Suprapubic skin (tissue), 4 donors: ENCODE measurements at regions not wholly inside any gene's neighbourhood (a gene's known extent, or its start where the extent isn't known, plus 50 kb on each side); places are given as distances from the start of the nearest gene placed in this dataset.
A peak's percentile ranks its signal among the peaks of the same experiment; 100 is the strongest.

Experiments
- DNase-seq, 2 donors: peaks; one replicate each; pipeline ENCODE4 v3.0.0-alpha.2; 2019; ENCODE audit warnings: low spot score in 2 of 2
- H3K27ac ChIP-seq: fragments of 200-600 bp; sonication (generic); one replicate; pipeline ENCODE4 v1.5.1; 2019
- H3K27me3 ChIP-seq: fragments of 200-600 bp; sonication (generic); one replicate; pipeline ENCODE4 v1.5.1; 2019
- H3K36me3 ChIP-seq: fragments of 200-600 bp; sonication (generic); one replicate; pipeline ENCODE4 v1.5.1; 2019
- H3K4me1 ChIP-seq: fragments of 200-600 bp; sonication (generic); one replicate; pipeline ENCODE4 v1.5.1; 2019
- H3K4me3 ChIP-seq: fragments of 200-600 bp; sonication (generic); one replicate; pipeline ENCODE4 v1.5.1; 2019; ENCODE audit warnings: mild to moderate bottlenecking
- H3K9me3 ChIP-seq: fragments of 200-600 bp; sonication (generic); one replicate; pipeline ENCODE4 v1.5.1; 2019
- EP300 ChIP-seq: sonication (generic); formaldehyde crosslinking; IDR thresholded peaks from one replicate; pipeline ENCODE4 v1.6.1; 2017; ENCODE audit warnings: antibody characterized with exemption
- POLR2A ChIP-seq, 2 donors: fragments of 450-650 bp; IDR thresholded peaks; one replicate each; pipeline ENCODE4 v1.6.1; 2017; ENCODE audit warnings: antibody characterized with exemption in 2 of 2, mild to moderate bottlenecking in 2 of 2, moderate library complexity in 2 of 2
- POLR2AphosphoS5 ChIP-seq, 3 donors: sonication (generic); formaldehyde crosslinking; IDR thresholded peaks; one replicate each; pipeline ENCODE4 v1.6.1; 2017; ENCODE audit warnings: antibody characterized with exemption in 3 of 3
- WGBS: methylation state at CpG from one replicate; pipeline ENCODE4 v1.1.5; 2018; 5-methylcytosine and 5-hydroxymethylcytosine counted together
- TF ChIP-seq, protein P1 (sequence below), 2 donors: fragments of 200-600 bp in 1 of 2; fragments of 450-650 bp in 1 of 2; sonication (generic) in 1 of 2; IDR thresholded peaks; one replicate each; pipeline ENCODE4 v1.5.1; 2016 to 2019; ENCODE audit warnings: antibody characterized with exemption in 2 of 2, mild to moderate bottlenecking in 1 of 2, moderate library complexity in 1 of 2

DNA sequence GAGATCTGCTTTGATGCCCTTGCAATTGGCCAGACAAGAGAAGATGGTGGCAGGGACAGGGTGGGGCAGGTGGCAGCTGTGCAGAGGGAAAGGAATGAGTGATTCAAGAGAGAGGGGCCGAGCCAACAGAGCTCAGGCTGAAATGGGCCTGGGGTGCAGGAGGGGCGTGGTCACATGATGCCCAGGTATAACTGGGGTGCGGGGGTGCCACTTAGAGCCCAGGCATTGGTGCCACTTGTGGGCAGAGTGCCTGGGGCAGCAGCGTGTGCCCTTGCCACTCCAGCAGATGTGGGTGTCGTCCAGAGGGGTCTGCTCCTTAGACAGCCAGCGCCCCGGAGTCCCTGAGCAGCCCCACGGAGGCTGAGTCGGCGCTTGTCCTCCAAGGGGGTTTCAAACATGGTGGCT, 88.7 kb downstream of the PLXNA1 start:
- no peak overlapping the region for H3K27ac ChIP-seq
- WGBS: 89% methylated on average over 10 of the region's 10 CpGs
- peaks cover 58% of the 10 kb centered on the region for H3K4me1 ChIP-seq
- peaks cover 2% of the 10 kb centered on the region for H3K27me3 ChIP-seq
- no peaks in the 10 kb centered on the region for H3K36me3 ChIP-seq
- H3K4me3 ChIP-seq: no peak overlapping the region
- DNase-seq: peak; percentile 41 to 66
- TF ChIP-seq POLR2AphosphoS5 (IDR thresholded peaks at IDR 0.05): no peak
- no peak for TF ChIP-seq POLR2A (IDR thresholded peaks at IDR 0.05)
- TF ChIP-seq EP300: no peak
- TF ChIP-seq, protein P1, sequence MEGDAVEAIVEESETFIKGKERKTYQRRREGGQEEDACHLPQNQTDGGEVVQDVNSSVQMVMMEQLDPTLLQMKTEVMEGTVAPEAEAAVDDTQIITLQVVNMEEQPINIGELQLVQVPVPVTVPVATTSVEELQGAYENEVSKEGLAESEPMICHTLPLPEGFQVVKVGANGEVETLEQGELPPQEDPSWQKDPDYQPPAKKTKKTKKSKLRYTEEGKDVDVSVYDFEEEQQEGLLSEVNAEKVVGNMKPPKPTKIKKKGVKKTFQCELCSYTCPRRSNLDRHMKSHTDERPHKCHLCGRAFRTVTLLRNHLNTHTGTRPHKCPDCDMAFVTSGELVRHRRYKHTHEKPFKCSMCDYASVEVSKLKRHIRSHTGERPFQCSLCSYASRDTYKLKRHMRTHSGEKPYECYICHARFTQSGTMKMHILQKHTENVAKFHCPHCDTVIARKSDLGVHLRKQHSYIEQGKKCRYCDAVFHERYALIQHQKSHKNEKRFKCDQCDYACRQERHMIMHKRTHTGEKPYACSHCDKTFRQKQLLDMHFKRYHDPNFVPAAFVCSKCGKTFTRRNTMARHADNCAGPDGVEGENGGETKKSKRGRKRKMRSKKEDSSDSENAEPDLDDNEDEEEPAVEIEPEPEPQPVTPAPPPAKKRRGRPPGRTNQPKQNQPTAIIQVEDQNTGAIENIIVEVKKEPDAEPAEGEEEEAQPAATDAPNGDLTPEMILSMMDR (IDR thresholded peaks at IDR 0.05): no peak
- H3K9me3 ChIP-seq: no peaks in the 10 kb centered on the region

DNA sequence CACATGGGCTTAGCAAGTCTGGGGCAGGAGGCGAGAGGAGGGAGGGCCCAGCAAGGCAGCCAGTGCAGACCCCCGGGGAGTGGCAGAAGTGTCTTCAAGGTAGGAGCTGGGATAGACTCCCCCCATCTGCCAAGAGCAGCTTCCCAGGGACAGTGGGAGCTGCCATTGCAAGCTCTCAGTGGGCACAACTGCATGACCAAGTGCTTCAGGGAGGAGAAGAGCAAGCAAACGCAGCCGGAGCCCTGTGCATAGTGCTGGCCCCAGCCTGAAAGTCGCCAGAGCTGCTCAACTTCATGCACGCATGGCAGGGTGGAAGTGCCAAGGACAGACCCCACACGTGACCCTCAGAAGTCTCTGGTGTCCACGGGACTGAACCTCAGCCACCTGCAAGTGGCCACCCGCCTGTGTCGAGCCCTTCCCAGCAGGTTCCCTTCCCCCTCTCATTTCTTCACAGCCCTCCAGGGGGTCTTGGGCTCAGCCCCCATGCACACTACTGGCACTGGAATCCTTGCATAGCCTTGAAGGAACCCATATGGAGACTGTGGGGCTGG, 89.4 kb downstream of the PLXNA1 start:
- Histone ChIP-seq H3K27me3 (peaks cover 2% of the 10 kb centered on the region), H3K4me1 (peaks cover 55% of the 10 kb centered on the region), H3K9me3 (no peaks in the 10 kb centered on the region), H3K27ac (no peak overlapping the region), H3K4me3 (no peak overlapping the region), H3K36me3 (no peaks in the 10 kb centered on the region)
- TF ChIP-seq EP300: no peak
- no peak for TF ChIP-seq POLR2A (IDR thresholded peaks at IDR 0.05)
- no peak for TF ChIP-seq POLR2AphosphoS5 (IDR thresholded peaks at IDR 0.05)
- TF ChIP-seq, protein P1 (IDR thresholded peaks at IDR 0.05): no peak
- 70% methylated on average over 2 of the region's 10 CpGs for WGBS
- peak; percentile 55 for DNase-seq

DNA sequence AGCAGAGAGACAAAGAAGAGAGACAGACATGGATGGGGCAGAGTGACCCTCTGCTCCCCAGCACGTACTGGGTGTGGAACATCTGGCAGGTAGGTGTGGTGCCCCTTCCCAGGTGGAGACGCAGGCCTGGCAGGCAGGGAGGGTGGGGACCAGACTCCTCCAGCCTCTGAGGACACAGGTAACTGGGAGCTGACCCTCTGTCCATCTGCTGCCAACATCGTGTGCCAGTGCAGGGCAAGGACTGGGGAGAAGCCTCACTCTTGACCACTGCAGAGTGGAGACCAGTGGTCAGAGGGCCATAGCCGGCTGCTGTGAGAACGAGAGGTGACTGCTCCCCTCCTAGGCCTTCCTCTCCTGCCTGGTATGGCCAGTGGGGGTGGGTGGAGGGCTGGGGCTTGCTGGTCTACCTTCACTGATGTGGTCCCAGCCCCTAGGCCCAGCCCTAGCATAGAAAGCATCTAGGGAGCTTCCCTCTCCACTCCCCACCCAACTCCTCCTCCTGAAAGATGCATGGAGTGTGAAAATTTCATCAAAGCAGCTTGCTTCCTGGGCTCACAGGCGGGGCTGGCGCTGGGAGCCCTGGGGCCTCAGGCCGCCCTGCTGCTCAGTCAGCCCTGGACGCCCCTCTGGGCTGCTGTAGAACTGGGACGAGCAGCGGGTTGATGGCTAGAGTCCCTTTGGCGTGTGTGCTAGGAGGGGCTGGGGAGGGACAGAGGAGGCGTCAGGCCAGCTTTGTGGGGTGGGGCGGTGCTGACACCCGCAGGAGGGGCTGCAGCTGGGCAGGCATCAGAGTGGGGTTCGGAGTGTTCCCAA, 90.3 kb downstream of the PLXNA1 start:
- H3K9me3 ChIP-seq: no peaks in the 10 kb centered on the region
- H3K4me1 ChIP-seq: peaks cover 55% of the 10 kb centered on the region
- 56% methylated on average over 9 of the region's 16 CpGs for WGBS
- no peaks in the 10 kb centered on the region for H3K36me3 ChIP-seq
- H3K27me3 ChIP-seq: peaks cover under 1% of the 10 kb centered on the region
- TF ChIP-seq POLR2AphosphoS5 (IDR thresholded peaks at IDR 0.05) (no peak), EP300 (no peak), POLR2A (IDR thresholded peaks at IDR 0.05) (no peak)
- TF ChIP-seq, protein P1 (IDR thresholded peaks at IDR 0.05): no peak
- H3K27ac ChIP-seq: peak overlapping the region; percentile 58
- no peak overlapping the region for H3K4me3 ChIP-seq
- DNase-seq: peak; percentile 57 to 75

DNA sequence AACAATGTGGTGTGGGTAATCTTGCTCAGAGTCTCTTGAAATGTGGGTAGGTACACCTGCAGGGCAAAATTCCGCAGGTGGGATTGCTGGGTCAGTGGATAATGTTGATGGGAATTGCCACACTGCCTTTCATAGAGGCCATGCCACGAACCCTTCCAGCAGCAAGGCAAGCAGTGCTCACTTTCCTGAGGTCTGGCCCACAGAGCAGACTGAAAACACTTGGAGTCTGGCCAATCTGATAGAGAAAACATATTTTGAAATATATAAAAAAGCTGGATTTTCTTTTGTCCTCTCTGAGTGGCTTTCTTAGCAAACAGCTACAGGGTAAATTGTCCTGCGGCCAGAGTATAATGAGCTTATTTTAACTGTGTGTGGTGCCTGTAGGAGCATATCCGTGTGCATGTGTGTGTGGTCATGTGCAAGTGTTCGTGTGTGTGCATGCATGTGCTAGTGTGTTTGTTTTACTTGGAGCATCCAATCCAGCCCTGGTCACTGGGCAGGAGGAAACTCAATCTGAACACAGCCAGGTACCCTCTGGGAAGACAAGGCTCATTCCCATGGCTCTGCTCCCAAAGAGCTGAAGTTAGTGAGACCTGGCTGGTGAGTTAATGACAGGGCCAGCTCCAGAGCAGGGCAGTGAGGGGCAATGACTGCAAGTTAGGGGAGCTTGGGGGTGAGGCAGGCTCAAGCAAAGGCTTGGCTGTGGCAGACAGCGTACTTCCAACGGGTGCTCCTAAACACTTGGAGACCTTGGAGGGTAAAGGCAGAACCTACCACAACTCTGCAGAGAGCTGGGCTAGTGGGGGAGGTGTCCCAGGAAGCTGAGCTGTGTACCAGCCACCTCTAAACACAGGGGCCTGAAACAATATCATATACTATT, 91.3 kb downstream of the PLXNA1 start:
- Histone ChIP-seq H3K4me1 (peaks cover 55% of the 10 kb centered on the region), H3K9me3 (no peaks in the 10 kb centered on the region), H3K27me3 (no peaks in the 10 kb centered on the region), H3K36me3 (no peaks in the 10 kb centered on the region), H3K4me3 (no peak overlapping the region), H3K27ac (peak overlapping the region; percentile 58)
- DNase-seq: peak; percentile 55 to 77
- TF ChIP-seq POLR2AphosphoS5 (IDR thresholded peaks at IDR 0.05) (no peak), POLR2A (IDR thresholded peaks at IDR 0.05) (no peak), EP300 (no peak)
- TF ChIP-seq, protein P1 (IDR thresholded peaks at IDR 0.05): no peak
- 48% methylated on average over 7 of the region's 7 CpGs for WGBS
